ENCODE measurements at regions not wholly inside any gene's neighbourhood (a gene's known extent, or its start where the extent isn't known, plus 50 kb on each side); places are given as distances from the start of the nearest gene placed in this dataset.
"Not testable (repeated sequence)": the region's sequence is repeated elsewhere in the genome, so short reads cannot be mapped to it uniquely, and the experiment has no call there.

DNA sequence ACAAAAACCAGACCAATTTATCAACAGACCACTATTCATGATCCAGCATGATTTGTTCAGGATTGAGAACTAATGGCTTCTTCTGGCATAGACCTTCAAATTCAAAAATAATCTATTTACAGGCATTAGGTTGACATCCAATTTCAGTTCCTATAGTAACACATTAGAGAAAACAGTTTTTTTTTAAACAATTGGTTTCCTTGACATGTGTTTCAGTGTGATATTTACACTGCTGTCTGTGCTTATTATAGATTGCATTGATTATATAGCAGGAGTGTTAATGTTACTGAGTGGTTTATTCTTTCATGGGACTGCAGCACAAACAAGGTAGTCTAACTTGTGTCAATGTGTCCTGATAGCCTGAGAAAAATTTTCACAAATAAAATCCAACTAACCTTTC is 579.3 kb downstream of the PLOD2 start:
- in situ Hi-C loops (cut with HindIII; ENCODE audit: low sequenced_read_pairs) = no loop called here

DNA sequence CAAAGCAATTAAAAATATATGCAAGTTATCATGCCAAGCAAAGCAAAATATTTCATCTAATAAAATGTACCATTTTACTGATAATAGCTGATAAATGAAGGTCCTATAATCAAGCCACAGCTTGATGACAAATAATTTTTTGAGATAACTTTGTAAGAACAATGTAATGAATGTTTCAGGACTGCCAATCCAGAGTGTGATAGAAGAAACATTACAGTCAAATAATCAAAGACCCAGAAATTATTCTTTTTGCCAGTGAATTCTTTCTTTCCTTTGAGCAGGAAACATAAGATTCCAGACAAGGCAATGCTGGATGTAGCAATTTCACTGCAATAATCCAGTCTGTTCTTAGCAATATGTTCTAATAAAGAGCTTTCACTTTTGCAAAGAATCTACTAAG is 556.1 kb downstream of the PLOD2 start:
- in situ Hi-C loops (cut with HindIII; ENCODE audit: low sequenced_read_pairs) = no loop called here

DNA sequence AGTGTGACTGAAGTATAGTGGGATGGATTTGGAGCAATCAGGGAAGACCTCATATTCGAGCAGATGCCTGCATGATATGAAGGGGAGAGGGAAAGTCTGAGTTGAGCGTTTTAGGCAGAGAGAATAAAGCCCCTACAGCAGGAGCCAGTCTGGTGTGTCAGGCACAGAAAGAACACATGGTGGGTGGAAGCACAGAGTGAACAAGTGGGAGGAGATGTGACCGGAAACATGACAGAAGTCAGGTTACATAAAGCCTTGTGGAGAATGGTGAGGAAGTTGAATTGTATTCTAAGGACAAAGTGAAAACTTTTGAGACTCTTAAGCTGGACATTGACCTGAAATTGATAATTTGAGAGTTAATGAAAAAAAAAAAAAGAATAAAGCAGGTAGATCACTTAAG is 541.0 kb downstream of the PLOD2 start:
- in situ Hi-C loops (cut with HindIII; ENCODE audit: low sequenced_read_pairs) = no loop called here

DNA sequence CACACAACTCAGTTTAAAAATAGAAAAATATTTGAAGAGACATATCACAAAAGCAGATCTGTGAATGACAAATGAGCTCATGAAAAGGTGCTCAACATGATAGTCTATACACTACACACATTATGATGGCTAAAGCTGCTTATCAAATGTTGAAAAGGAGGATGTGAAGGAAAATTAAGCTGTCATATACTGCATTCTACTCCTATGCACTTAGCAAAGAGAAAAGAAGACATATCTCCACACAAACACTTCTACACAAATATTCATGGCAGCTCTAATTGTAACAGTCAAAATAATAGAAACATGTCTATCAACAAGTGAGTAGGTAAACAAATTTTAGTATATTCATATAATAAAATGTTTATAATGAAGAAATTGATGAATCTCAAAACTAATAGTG is 540.5 kb downstream of the PLOD2 start:
- in situ Hi-C loops (cut with HindIII; ENCODE audit: low sequenced_read_pairs) = no loop called here

DNA sequence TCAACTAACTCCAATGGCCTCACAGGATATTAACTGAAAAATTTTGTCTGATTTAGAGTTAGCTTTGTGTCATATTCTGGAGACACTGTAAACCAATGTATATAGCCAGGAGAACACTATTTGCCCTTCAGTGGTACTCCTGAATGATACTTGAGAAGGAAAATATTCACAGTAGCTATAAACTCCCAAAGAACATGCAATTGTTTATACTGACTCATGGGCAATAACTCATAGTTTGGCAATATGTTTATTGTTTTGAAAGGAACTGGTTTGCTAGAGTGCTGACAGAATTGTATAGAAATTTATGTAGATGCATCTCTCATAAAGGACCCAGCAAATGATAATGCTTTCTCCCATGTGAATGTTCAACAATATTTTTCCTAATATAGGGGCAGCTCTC is 537.6 kb downstream of the PLOD2 start:
- in situ Hi-C loops (cut with HindIII; ENCODE audit: low sequenced_read_pairs) = no loop called here

DNA sequence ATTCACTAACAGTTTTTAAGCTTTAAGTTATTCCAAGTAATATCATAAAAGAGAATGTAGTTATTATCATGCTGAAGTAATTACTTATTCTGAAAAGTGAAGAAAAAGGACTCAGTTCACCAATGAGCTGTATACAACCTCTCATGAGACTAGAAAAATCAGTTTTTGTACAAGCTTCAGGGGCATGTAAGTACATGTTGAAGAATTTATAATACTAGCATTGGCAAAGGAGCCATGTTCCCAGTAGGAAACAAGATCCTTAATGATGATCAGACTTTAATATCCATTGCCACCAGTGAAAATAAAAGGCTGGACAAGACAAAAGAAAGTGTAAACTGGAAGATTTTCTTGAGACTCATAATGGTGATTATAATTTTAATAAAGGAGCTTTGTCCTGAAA is 532.8 kb downstream of the PLOD2 start:
- in situ Hi-C loops (cut with HindIII; ENCODE audit: low sequenced_read_pairs) = no loop called here

DNA sequence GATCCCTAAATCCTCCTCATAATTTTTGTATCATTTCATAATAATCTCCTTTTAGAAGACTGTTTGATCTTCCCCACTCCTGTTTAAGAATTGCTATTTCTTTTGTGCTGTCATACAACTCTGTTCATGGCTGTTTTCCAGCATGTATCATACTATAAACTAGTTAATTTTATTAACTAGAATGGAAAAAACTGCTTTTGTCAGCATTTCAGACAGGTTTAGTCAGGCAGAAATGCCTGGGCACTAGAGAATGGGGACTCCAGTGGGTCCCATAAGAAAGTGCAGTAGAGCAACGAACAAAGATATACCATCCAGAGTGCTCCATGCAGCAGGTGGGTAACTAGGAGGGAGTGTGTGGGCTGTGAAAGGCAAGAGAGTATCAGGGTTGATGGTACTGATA is 523.9 kb downstream of the PLOD2 start:
- in situ Hi-C loops (cut with HindIII; ENCODE audit: low sequenced_read_pairs) = no loop called here

DNA sequence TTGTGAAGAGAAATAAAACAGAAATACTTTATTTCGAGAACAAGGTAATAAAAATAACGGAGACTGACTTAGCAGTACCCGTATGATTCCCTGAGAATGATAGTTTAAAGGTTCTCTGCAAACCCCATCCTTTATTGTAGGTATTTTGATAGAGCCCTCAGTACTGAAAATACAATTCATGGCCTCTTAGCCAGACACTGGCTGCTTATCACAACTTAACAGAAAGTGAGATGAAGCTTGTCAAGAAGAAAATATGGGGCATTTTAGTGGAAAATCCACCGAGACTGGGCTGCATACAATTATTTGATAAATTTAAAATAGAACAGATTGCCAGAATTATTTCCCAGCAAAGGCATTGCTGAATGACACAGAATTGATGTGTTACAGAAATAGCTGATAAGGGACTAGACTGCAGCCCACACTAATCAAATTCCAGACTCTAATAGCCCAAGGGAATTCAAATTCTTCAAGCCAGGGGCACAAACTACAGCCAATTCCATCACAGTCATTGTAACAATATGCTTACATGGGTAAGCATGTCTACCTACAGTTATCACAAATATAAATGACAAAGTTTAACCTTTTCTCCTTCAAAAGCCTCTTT is 521.9 kb downstream of the PLOD2 start:
- in situ Hi-C loops (cut with HindIII; ENCODE audit: low sequenced_read_pairs) = no loop called here

DNA sequence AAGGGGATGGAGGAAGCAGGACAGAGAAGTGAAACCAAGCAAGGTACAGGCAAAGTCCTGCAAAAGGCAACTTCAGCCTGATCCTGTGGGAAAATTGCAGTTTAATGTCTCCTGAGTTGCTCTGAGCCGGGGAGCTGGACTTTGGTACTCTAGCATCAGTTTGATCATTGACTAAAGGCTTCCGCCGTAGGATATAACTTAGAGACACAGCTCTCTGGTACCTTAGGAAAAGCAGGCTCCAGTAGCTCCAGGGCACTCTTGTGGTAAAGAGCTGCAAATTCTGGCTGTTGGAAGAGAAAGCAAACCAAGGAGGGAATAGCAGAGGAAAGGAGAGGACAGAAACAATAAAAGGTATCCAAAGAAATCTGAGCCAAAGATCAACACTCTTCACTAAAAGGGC is 521.1 kb downstream of the PLOD2 start:
- in situ Hi-C loops (cut with HindIII; ENCODE audit: low sequenced_read_pairs) = no loop called here

DNA sequence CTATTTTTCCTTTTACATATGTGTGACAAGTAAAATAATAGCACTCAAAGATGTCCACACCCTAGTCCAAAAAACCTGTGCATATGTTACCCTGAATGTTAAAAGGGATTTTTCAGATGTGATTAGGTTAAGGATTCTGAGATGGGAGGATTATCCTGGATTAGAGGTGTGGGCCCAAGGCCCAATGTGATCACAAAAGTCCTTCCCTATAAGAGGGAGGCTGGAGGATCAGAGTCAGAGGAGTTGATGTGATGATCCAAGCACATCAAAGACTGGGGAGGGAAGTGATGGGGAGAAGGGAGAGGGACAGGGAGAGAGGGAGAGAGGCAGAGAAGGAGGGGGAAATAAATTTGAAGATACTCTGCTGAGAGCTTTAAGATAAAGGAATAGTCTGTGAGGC is 512.6 kb downstream of the PLOD2 start:
- in situ Hi-C loops (cut with HindIII; ENCODE audit: low sequenced_read_pairs) = no loop called here

DNA sequence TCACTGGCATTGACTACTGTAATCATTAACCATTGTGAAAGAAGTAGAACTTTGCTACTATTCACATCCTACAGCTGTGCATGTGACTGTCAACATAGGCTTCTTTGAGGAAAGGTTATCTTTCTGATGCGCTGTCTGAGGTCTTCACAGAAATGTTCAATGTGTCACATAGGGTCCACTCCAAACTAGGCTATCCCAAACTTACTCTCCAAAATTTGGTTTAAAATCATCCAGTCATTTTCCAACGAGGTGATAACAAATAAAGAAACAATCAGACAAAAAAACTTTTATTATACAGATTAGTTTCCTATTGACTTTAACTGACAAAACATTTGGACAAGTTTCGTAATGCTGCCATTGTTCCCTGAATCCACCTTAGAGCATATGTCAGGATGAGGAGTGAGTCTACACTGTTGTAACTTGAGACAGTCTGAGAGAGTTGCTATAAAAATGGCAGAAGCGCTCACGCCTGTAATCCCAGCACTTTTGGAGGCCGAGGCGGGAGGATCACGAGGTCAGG is 511.6 kb downstream of the PLOD2 start:
- in situ Hi-C loops (cut with HindIII; ENCODE audit: low sequenced_read_pairs) = no loop called here

DNA sequence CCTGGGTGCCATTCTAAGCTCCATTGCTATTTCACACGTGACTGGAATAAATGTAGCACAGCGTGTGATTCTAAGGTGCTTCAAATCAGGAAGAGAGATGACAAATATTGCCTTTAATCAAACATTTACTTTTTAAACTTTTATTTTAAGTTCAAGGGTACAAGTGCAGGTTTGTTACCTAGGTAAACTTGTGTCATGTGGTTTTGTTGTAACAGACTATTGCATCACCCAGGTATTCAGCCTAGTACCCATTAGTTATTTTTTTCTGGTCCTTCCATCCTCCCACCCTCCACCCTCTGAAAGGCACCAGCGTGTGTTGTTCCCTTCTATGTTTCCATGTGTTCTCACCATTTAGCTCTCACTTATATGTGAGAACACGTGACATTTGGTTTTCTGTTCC is 510.8 kb downstream of the PLOD2 start:
- in situ Hi-C loops (cut with HindIII; ENCODE audit: low sequenced_read_pairs) = no loop called here

DNA sequence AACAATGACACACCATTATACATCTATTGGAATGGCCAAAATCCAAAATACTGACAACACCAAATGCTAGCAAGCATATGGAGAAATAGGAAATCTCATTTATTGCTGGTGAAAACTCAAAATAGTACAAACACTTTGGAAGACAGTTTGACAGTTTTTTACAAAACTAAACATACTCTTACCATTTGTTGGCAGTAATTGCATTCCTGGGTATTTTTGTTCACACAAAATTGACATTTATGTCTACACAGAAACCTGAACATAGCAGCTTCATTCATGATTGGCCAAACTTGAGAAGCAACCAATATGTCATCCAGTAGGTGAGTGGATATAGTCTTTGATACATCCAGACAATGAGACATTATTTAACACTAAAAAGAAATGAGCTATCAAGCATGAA is 489.9 kb downstream of the PLOD2 start:
- in situ Hi-C loops (cut with HindIII; ENCODE audit: low sequenced_read_pairs) = no loop called here

DNA sequence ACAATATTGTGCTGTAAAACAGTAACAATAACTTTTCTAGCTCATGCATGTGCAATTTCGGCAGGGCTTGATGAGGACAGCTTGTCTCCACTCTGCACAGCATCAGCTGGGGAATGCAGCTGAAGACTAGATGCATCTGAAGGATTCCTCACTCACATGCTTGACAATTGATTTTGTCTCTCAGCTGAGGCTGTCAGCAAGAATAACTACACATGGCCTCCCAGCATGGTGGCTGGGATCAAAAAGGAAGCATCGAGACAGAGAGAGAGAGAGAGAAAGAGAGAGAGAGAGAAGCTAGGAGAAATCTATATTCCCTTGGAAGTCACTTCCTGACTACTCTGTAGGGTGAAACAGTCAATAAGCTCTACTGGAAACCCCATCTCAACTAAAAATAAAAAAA is 487.1 kb downstream of the PLOD2 start:
- in situ Hi-C loops (cut with HindIII; ENCODE audit: low sequenced_read_pairs) = no loop called here

DNA sequence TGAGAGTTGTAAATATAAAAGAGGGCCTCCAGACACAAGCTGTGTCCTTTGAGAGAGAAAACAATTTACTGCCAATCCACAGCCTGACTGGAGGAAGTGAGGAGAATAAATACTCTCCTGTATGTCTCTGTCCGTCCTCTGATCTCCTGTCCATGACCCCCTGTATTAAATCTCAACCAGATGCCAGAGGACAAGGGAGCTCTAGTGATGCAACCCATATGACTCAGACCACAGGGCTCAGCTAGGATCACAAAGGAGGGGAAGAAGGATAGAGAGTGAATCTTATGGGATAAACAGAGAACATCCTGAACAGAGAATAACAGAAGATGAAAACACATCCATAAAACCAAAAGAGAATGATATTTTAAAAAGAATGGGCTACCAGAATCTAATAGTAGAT is 482.6 kb downstream of the PLOD2 start:
- in situ Hi-C loops (cut with HindIII; ENCODE audit: low sequenced_read_pairs) = no loop called here

DNA sequence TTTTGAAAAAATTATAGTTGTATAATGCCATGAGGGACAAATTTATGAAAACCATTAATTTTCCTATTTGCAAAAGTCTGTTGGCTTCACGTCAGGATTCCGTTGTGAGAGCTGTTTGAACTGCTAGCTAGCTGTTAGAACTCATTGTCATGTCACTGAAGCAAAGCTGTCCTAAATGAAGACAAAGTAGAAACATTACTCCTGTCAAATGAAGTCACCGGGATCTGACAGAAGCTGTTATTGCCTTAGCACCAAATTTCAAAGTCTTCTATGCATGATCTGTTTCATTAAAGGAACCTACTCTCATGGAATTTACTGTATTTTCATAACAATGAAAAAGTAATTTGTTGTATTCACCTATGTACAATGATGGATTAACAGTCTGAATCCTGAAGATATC is 479.8 kb downstream of the PLOD2 start:
- in situ Hi-C loops (cut with HindIII; ENCODE audit: low sequenced_read_pairs) = no loop called here

DNA sequence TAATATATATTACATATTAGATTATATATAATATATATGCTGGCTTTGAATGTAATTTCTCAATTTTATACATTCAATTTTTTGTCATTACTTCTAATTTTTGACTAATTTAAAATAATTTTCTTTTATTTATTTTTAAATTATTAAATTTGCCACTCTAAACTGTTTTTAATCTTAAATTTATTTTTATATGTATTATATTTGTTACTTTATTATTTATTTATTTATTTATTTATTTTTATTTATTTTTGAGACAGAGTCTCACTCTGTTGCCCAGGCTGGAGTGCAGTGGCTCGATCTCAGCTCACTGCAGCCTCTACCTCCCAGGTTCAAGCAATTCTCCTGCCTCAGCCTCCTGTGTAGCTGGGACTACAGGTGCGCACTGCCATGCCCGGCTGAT is 473.0 kb downstream of the PLOD2 start:
- in situ Hi-C loops (cut with HindIII; ENCODE audit: low sequenced_read_pairs) = not testable (repeated sequence)

DNA sequence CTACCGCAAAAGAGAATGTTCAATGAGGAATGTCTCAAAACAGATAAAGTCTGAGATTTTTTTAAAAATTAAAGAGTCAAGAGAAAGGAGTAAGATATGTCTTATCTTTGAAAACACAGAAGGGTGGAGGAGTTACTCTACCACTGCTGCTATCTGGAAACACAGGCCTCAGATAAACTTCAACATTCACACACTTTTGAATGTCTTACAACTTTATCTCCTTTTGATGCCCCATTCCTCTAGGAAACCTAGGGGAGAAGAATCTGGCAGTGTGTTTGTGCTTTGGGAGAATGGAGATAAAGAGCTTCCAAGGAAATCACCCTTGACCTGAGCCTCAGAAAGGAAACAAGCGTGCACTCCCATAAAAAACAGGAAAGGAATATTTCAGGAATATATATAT is 468.2 kb downstream of the PLOD2 start:
- in situ Hi-C loops (cut with HindIII; ENCODE audit: low sequenced_read_pairs) = no loop called here

DNA sequence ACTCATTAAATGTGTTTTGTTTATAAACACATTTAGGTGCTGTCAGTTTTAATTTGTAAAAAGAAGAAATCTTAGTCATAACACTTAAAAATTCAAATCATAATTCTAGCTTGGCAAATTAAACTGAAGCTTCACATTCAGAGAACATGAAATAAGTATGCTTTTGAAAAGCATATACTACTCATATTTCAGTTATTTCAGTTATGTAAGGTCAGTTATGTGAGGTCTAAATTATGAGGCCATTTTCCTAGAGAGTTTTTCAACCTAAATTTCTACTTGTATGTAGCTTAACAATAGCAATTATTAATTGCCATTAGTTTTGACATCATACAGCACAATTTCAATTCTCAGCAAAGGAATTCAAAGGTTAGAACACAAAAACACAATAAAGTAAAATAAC is 465.0 kb downstream of the PLOD2 start:
- in situ Hi-C loops (cut with HindIII; ENCODE audit: low sequenced_read_pairs) = no loop called here

DNA sequence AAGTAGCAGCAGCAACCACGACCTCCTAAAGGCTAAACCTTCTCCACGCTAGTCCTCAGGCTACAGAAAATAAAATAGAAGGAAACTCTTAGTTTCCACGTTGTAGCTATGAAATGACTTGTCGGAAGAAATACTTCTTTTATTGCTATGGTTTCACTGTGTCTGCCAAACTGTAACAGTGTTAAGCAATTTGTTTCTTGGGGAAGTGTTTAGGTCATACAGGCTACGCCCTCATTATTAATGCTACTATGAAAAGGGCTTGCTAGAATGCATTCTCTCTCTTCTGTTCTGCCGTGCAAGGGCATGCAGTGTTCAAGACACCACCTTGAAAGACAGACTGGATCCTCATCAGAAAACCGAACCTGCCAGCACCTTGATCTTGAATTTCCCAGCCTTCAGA is 462.7 kb downstream of the PLOD2 start:
- in situ Hi-C loops (cut with HindIII; ENCODE audit: low sequenced_read_pairs) = no loop called here

DNA sequence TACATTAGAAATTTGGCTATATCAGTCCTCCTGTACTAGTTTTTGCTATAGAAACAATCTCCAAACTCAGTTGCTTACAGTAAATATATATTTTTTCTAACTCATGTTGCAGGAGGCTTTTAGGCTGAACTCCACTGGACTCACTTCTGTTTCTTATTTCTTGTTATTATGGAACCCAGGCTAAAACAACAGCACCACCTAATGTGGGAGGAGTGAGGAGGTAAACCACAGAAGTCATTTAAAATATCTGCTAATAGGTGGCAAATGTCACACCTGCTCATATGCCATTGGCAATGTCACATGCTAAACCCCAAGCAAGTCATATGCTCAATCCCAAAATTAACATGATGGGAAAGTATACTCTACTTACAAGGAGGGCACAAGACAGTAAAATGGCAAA is 462.2 kb downstream of the PLOD2 start:
- in situ Hi-C loops (cut with HindIII; ENCODE audit: low sequenced_read_pairs) = no loop called here

DNA sequence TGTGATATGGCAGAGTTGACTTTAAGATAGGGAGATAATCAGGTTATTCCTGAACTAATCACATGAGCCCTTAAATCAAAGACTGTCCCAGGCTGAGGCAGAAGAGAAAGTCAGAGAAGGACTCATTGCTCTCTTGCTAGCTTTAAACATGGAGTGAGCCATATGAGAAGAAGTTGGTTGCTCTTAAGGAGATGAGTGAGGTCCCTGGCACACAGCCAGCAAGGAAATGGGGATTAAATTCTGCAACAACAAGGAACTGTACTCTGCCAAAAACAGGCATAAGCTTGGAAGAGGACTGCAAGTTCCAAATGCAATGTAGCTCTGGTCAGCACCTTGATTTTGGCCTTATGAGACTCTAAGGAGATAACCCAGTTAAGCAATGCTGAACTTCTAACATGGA is 457.0 kb downstream of the PLOD2 start:
- in situ Hi-C loops (cut with HindIII; ENCODE audit: low sequenced_read_pairs) = no loop called here

DNA sequence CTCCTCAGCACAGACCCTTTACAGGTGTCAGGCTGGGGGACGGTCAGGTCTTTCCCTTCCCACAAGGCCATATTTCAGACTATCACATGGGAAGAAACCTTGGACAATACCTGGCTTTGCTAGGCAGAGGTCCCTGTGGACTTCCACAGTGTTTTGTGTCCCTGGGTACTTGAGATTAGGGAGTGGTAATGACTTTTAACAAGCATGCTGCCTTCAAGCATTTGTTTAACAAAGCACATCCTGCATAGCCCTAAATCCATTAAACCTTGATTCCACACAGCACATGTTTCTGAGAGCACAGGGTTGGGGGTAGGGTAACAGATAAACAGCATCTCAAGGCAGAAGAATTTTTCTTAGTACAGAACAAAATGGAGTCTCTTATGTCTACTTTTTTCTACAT is 451.2 kb downstream of the PLOD2 start:
- in situ Hi-C loops (cut with HindIII; ENCODE audit: low sequenced_read_pairs) = not testable (repeated sequence)
